GM21717 (cell line): ENCODE measurements at regions not wholly inside any gene's neighbourhood (a gene's known extent, or its start where the extent isn't known, plus 50 kb on each side); places are given as distances from the start of the nearest gene placed in this dataset.
"Not testable (repeated sequence)": the region's sequence is repeated elsewhere in the genome, so short reads cannot be mapped to it uniquely, and the experiment has no call there.

ENCODE experiments used
- ATAC-seq: cut with Tn5 transposase; IDR thresholded peaks from one replicate; pipeline ENCODE4 v1.9.1; 2021; ENCODE audit warnings: mild to moderate bottlenecking, moderate library complexity; ENCODE audit not compliant: unreplicated experiment

GRCh38 chr15:54776410-54776809 is 420.3 kb downstream of the RSL24D1 start:
- no peak for ATAC-seq

- no peak for ATAC-seq
These were observed 424.1 kb downstream of the RSL24D1 start for GRCh38 chr15:54772663-54773062.

GRCh38 chr15:54749461-54749860 is 447.3 kb downstream of the RSL24D1 start:
- ATAC-seq, result not testable (repeated sequence)

GRCh38 chr15:54722342-54722986 is 474.3 kb downstream of the RSL24D1 start:
- no peak for ATAC-seq

GRCh38 chr15:54719325-54719724 is 477.4 kb downstream of the RSL24D1 start:
- ATAC-seq, result no peak

GRCh38 chr15:54707805-54708752 is 488.7 kb downstream of the RSL24D1 start:
- no peak for ATAC-seq

- ATAC-seq, result no peak
These were observed 509.1 kb downstream of the RSL24D1 start for GRCh38 chr15:54687628-54688027.
